ENCODE measurements at regions not wholly inside any gene's neighbourhood (a gene's known extent, or its start where the extent isn't known, plus 50 kb on each side); places are given as distances from the start of the nearest gene placed in this dataset.

DNA sequence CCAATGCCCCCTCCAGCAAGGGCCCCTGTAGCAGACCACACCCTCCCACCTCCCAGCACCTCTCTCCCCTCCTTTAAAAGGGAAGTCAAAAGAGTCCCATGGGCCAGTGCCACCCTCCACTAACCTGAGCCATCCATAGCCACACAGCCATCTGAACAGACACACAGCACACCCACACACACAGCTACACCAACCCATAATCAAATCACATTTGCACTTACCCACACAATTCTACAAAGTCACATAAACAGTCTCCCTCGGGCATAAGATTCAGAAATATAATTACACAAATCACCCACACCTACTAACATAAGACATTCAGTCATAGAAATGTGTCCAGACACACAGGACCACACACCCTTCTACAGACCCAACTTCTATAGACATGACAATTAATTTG lies 96.3 kb downstream of the HIF1AN start:
- TF ChIP-seq, protein P1, sequence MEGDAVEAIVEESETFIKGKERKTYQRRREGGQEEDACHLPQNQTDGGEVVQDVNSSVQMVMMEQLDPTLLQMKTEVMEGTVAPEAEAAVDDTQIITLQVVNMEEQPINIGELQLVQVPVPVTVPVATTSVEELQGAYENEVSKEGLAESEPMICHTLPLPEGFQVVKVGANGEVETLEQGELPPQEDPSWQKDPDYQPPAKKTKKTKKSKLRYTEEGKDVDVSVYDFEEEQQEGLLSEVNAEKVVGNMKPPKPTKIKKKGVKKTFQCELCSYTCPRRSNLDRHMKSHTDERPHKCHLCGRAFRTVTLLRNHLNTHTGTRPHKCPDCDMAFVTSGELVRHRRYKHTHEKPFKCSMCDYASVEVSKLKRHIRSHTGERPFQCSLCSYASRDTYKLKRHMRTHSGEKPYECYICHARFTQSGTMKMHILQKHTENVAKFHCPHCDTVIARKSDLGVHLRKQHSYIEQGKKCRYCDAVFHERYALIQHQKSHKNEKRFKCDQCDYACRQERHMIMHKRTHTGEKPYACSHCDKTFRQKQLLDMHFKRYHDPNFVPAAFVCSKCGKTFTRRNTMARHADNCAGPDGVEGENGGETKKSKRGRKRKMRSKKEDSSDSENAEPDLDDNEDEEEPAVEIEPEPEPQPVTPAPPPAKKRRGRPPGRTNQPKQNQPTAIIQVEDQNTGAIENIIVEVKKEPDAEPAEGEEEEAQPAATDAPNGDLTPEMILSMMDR (IDR thresholded peaks at IDR 0.05): no peak
- no peak for TF ChIP-seq POLR2A (IDR thresholded peaks at IDR 0.05)
